ENCODE measurements at regions not wholly inside any gene's neighbourhood (a gene's known extent, or its start where the extent isn't known, plus 50 kb on each side); places are given as distances from the start of the nearest gene placed in this dataset.

DNA sequence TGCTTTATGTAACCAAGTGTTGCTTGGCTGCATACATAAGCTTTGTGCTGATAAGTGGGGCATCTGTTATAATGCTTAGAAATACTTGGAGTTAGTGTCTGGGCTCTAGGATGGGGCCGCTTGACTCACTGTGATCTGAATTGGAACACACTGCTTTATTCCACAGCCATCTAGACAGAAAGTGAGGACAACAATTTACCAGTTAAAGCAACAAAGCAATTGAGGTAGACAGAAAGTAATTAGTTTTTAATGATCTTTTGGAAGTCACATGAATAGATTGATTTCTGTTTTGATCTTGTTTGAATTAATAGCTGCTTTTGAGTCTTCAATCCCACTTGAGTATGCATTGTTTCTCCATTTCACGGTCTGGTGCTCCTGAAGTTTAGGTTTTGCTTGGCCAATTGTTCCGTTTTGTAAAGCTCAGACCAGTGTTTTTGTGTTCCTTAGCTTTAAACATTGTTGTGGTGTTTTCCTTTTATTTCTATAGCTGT lies 157.5 kb downstream of the TRMT11 start:
- no peak overlapping the region for H3K4me3 Mint-ChIP-seq
- H3K27ac Mint-ChIP-seq = no peak overlapping the region
- no peak overlapping the region for H3K4me3 ChIP-seq (replicated peaks in 1 of 3; ENCODE audit: low read depth in 2 of 3, low read length in 3 of 3)
- intact Hi-C loops (cut with micrococcal nuclease) = no loop called here
- H3K9ac ChIP-seq (ENCODE audit: insufficient read depth, low read length, poor library complexity, severe bottlenecking) = no peak overlapping the region
- peaks cover 0 to 1% (median 0%) of the 10 kb centered on the region in 3 donors for H3K27me3 Mint-ChIP-seq (ENCODE audit: low read depth in 3 of 3)
- WGBS (ENCODE audit: insufficient coverage) = no CpG with 5 or more reads among the region's 3 CpGs
- H3K4me2 ChIP-seq (replicated peaks; ENCODE audit: extremely low read depth, low read length, poor library complexity, severe bottlenecking) = no peak overlapping the region
- TF ChIP-seq, protein P1, sequence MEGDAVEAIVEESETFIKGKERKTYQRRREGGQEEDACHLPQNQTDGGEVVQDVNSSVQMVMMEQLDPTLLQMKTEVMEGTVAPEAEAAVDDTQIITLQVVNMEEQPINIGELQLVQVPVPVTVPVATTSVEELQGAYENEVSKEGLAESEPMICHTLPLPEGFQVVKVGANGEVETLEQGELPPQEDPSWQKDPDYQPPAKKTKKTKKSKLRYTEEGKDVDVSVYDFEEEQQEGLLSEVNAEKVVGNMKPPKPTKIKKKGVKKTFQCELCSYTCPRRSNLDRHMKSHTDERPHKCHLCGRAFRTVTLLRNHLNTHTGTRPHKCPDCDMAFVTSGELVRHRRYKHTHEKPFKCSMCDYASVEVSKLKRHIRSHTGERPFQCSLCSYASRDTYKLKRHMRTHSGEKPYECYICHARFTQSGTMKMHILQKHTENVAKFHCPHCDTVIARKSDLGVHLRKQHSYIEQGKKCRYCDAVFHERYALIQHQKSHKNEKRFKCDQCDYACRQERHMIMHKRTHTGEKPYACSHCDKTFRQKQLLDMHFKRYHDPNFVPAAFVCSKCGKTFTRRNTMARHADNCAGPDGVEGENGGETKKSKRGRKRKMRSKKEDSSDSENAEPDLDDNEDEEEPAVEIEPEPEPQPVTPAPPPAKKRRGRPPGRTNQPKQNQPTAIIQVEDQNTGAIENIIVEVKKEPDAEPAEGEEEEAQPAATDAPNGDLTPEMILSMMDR (IDR thresholded peaks at IDR 0.05) = no peak
- H3K27me3 ChIP-seq (ENCODE audit: control insufficient read depth in 2 of 2, insufficient read depth in 2 of 2, low read length in 2 of 2) = no peaks in the 10 kb centered on the region
- H2AFZ ChIP-seq (ENCODE audit: insufficient read depth, low read depth, low read length, poor library complexity, severe bottlenecking) = no peak overlapping the region
- no peaks in the 10 kb centered on the region for H3K4me1 ChIP-seq (ENCODE audit: control insufficient read depth in 1 of 2, insufficient read depth in 2 of 2, low read length in 2 of 2)
- no peaks in the 10 kb centered on the region for H4K20me1 ChIP-seq (ENCODE audit: insufficient read depth, low read length)
- no peaks in the 10 kb centered on the region for H3K4me1 Mint-ChIP-seq
- H3K79me2 ChIP-seq (ENCODE audit: insufficient read depth, low read length) = no peaks in the 10 kb centered on the region
- no peak overlapping the region for H3K27ac ChIP-seq (ENCODE audit: low read depth in 1 of 2, low read length in 2 of 2)
- DNase-seq = no peak
- H3K36me3 Mint-ChIP-seq = no peaks in the 10 kb centered on the region
- peaks cover 0 to 2% (median 0%) of the 10 kb centered on the region in 7 donors for H3K9me3 Mint-ChIP-seq
- no peaks in the 10 kb centered on the region for H3K9me3 ChIP-seq (replicated peaks in 1 of 2; ENCODE audit: control insufficient read depth in 1 of 2, insufficient read depth in 1 of 2, low read length in 2 of 2)
- H3K36me3 ChIP-seq (replicated peaks in 1 of 2; ENCODE audit: control insufficient read depth in 1 of 2, insufficient read depth in 2 of 2, low read length in 2 of 2) = no peaks in the 10 kb centered on the region

DNA sequence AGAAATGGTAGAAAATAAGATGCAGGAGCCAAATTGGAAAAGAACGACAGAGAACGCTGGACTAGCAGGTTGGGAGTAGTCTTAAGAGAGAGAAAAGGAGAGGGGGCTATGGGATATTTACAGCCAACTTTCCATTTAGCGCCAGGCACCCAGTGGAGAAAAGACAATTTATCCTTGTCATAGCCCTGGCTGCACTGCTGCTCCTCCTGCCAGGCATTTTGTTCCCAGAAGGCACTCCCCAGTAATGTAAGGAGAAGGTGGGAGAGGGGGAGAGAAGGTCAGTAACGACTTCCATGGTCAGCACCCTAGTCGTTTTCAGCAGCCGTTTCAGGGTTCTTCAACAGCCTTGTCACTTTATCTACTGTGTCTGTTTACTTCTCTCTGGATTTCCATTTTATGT lies 159.0 kb downstream of the TRMT11 start:
- Mint-ChIP-seq H3K36me3 (no peaks in the 10 kb centered on the region), H3K4me1 (no peaks in the 10 kb centered on the region), H3K27ac (no peak overlapping the region), H3K4me3 (no peak overlapping the region), H3K27me3 (ENCODE audit: low read depth in 3 of 3) (peaks cover 0 to 1% (median 0%) of the 10 kb centered on the region in 3 donors), H3K9me3 (no peaks in the 10 kb centered on the region)
- Histone ChIP-seq H3K4me1 (ENCODE audit: control insufficient read depth in 1 of 2, insufficient read depth in 2 of 2, low read length in 2 of 2) (no peaks in the 10 kb centered on the region), H3K9me3 (replicated peaks in 1 of 2; ENCODE audit: control insufficient read depth in 1 of 2, insufficient read depth in 1 of 2, low read length in 2 of 2) (no peaks in the 10 kb centered on the region), H3K4me2 (replicated peaks; ENCODE audit: extremely low read depth, low read length, poor library complexity, severe bottlenecking) (no peak overlapping the region), H3K4me3 (replicated peaks in 1 of 3; ENCODE audit: low read depth in 2 of 3, low read length in 3 of 3) (no peak overlapping the region), H4K20me1 (ENCODE audit: insufficient read depth, low read length) (no peaks in the 10 kb centered on the region), H2AFZ (ENCODE audit: insufficient read depth, low read depth, low read length, poor library complexity, severe bottlenecking) (no peak overlapping the region), H3K27me3 (ENCODE audit: control insufficient read depth in 2 of 2, insufficient read depth in 2 of 2, low read length in 2 of 2) (no peaks in the 10 kb centered on the region), H3K27ac (ENCODE audit: low read depth in 1 of 2, low read length in 2 of 2) (no peak overlapping the region), H3K9ac (ENCODE audit: insufficient read depth, low read length, poor library complexity, severe bottlenecking) (no peak overlapping the region), H3K79me2 (ENCODE audit: insufficient read depth, low read length) (no peaks in the 10 kb centered on the region), H3K36me3 (replicated peaks in 1 of 2; ENCODE audit: control insufficient read depth in 1 of 2, insufficient read depth in 2 of 2, low read length in 2 of 2) (no peaks in the 10 kb centered on the region)
- DNase-seq = no peak
- intact Hi-C loops (cut with micrococcal nuclease) = no loop called here
- WGBS (ENCODE audit: insufficient coverage) = 100% methylated on average over 3 of the region's 6 CpGs
- TF ChIP-seq, protein P1 (IDR thresholded peaks at IDR 0.05) = no peak
